ENCODE measurements at regions not wholly inside any gene's neighbourhood (a gene's known extent, or its start where the extent isn't known, plus 50 kb on each side); places are given as distances from the start of the nearest gene placed in this dataset.

DNA sequence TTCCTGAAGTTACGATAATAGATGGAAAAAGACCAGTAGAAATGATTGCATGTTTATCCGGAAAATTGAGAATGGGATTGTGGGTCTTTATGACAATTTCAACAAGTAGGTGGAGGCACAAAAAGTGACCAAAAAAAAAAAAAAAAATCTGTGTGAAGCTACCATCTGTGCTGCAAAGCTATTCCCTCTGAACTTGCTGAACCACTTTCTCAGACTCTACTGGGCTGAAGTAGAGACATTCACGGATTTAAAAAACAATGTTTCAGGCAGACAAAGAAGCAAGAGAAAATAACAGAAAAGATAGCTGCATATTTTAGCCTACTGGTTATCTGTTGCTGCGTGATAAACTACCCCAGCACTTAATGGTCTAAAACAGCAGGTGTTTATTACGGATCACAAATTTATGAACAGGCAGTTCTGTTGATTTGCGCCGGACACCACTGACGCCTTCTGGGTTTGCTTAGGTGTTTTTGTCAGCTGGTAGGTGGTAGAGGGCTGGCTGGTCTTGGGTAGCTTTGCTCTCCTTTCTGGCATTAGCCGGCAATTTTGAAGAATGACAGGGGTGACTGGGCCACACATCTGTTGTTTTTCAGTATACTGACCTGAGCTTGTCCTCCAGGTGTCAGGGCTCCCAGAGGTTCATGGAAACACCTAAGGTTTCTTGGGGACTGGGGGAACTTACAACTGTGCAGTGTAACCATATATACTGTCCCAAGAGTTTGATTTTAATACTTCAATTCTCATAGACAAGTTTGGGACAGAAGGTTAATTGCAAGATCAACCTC lies 665.1 kb downstream of the CCSER2 start:
- no peak for TF ChIP-seq EZH2 (IDR thresholded peaks at IDR 0.05; ENCODE audit: borderline replicate concordance, low read depth, low read length, poor library complexity, severe bottlenecking)
- TF ChIP-seq, protein P1, sequence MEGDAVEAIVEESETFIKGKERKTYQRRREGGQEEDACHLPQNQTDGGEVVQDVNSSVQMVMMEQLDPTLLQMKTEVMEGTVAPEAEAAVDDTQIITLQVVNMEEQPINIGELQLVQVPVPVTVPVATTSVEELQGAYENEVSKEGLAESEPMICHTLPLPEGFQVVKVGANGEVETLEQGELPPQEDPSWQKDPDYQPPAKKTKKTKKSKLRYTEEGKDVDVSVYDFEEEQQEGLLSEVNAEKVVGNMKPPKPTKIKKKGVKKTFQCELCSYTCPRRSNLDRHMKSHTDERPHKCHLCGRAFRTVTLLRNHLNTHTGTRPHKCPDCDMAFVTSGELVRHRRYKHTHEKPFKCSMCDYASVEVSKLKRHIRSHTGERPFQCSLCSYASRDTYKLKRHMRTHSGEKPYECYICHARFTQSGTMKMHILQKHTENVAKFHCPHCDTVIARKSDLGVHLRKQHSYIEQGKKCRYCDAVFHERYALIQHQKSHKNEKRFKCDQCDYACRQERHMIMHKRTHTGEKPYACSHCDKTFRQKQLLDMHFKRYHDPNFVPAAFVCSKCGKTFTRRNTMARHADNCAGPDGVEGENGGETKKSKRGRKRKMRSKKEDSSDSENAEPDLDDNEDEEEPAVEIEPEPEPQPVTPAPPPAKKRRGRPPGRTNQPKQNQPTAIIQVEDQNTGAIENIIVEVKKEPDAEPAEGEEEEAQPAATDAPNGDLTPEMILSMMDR (conservative IDR thresholded peaks at IDR 0.05; ENCODE audit: low read depth, low read length) = no peak
